ENCODE measurements at regions not wholly inside any gene's neighbourhood (a gene's known extent, or its start where the extent isn't known, plus 50 kb on each side); places are given as distances from the start of the nearest gene placed in this dataset.

DNA sequence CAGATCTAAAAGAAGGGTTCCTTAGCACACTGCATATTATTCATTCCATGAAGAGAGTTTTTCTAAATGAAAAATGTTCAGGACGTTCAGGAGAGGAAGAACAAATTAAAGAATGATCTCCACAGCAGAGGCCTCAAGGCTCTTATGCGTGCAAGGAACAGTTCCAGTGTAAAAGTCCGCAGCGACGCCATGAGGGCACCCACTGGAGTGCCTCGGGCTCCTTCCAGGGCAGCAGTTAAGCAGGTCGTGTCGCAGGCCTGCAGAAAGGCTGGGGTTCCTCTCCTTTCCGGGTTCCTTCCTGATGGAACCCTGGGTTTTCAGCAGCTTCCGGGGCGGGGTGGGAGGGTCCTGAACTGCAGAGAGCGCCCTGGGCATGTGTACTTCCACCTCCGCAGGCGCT lies 87.1 kb upstream of the SELENOP start:
- no peak for DNase-seq (ENCODE audit: extremely low read depth, insufficient read length)
- TF ChIP-seq, protein P1, sequence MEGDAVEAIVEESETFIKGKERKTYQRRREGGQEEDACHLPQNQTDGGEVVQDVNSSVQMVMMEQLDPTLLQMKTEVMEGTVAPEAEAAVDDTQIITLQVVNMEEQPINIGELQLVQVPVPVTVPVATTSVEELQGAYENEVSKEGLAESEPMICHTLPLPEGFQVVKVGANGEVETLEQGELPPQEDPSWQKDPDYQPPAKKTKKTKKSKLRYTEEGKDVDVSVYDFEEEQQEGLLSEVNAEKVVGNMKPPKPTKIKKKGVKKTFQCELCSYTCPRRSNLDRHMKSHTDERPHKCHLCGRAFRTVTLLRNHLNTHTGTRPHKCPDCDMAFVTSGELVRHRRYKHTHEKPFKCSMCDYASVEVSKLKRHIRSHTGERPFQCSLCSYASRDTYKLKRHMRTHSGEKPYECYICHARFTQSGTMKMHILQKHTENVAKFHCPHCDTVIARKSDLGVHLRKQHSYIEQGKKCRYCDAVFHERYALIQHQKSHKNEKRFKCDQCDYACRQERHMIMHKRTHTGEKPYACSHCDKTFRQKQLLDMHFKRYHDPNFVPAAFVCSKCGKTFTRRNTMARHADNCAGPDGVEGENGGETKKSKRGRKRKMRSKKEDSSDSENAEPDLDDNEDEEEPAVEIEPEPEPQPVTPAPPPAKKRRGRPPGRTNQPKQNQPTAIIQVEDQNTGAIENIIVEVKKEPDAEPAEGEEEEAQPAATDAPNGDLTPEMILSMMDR (IDR thresholded peaks at IDR 0.05; ENCODE audit: insufficient read depth, low read length, poor library complexity, severe bottlenecking) = no peak
- Histone ChIP-seq H3K27me3 (replicated peaks; ENCODE audit: control insufficient read depth, insufficient read depth, low read length) (no peaks in the 10 kb centered on the region; the same call in 1 of the 2 replicates), H3K36me3 (ENCODE audit: control insufficient read depth, insufficient read depth, low read length) (no peaks in the 10 kb centered on the region), H3K4me3 (replicated peaks; ENCODE audit: low read depth, low read length) (no peak overlapping the region)

DNA sequence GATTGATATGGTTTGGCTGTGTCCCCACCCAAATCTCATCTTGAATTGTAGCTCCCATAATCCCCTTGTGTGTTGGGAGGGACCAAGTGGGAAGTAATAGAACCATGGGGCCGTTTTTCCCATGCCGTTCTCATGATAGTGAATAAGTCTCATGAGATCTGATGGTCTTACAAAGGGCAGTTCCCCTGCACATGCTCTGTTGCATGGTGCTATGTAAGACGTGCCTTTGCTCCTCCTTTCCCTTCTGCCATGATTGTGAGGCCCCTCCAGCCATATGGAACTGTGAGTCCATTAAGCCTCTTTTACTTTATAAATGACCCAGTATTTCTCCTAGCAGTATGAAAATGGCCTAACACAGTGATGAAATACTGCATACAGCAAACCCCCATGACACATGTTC lies 84.8 kb upstream of the SELENOP start:
- H3K27me3 ChIP-seq (replicated peaks; ENCODE audit: control insufficient read depth, insufficient read depth, low read length) = no peaks in the 10 kb centered on the region; the same call in 1 of the 2 replicates
- no peak overlapping the region for H3K4me3 ChIP-seq (replicated peaks; ENCODE audit: low read depth, low read length)
- TF ChIP-seq, protein P1 (IDR thresholded peaks at IDR 0.05; ENCODE audit: insufficient read depth, low read length, poor library complexity, severe bottlenecking) = no peak
- no peaks in the 10 kb centered on the region for H3K36me3 ChIP-seq (ENCODE audit: control insufficient read depth, insufficient read depth, low read length)
- DNase-seq (ENCODE audit: extremely low read depth, insufficient read length) = no peak

DNA sequence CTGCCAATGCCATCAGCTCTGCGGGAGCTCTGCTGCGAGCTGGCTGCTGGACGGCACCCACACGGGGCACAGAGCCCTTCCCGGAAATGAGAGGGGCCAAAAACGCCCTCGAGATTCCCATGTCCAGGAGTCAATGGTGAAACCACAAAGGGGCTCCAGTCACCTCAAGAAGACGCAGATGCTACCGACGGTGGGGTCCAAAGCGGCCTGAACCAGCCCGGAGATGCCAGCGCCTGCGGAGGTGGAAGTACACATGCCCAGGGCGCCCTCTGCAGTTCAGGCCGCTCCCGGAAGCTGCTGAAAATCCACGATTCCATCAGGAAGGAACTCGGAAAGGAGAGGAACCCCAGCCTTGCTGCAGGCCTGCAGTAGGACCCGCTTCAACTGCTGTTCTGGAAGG lies 82.4 kb upstream of the SELENOP start:
- H3K4me3 ChIP-seq (replicated peaks; ENCODE audit: low read depth, low read length) = no peak overlapping the region
- H3K36me3 ChIP-seq (ENCODE audit: control insufficient read depth, insufficient read depth, low read length) = no peaks in the 10 kb centered on the region
- no peak for DNase-seq (ENCODE audit: extremely low read depth, insufficient read length)
- H3K27me3 ChIP-seq (replicated peaks; ENCODE audit: control insufficient read depth, insufficient read depth, low read length) = no peaks in the 10 kb centered on the region; the same call in 1 of the 2 replicates
- TF ChIP-seq, protein P1 (IDR thresholded peaks at IDR 0.05; ENCODE audit: insufficient read depth, low read length, poor library complexity, severe bottlenecking) = peak; percentile 29

DNA sequence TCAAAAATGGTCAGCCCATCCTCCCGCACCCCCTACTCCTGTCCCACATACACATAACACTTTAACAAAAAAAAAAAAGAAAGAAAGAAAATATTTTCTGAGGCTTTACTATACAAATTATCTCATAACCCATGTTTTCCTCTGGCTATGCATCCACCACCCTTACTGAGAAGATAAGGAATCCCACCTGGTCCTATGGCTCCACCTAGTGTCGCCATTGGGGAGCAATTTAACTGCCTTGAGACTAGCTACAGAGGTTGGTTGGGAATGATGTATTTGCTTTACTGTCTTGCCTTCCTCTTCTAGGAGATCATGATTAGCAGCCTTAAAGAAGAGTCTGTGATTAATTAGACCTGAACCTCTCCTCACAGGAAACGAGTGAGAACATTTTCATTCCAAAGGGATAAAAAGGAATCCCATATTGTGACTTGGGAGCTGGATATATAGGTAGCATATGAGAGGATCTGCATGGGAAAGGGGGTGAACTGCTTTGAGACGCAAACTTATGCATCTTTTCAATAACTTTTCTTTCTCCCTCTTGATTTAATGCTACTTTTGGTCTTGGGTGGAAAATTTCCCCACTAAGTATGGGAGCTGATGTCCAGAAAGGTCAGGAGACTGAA lies 77.7 kb upstream of the SELENOP start:
- H3K36me3 ChIP-seq (ENCODE audit: control insufficient read depth, insufficient read depth, low read length) = no peaks in the 10 kb centered on the region
- TF ChIP-seq, protein P1 (IDR thresholded peaks at IDR 0.05; ENCODE audit: insufficient read depth, low read length, poor library complexity, severe bottlenecking) = peak; percentile 86
- DNase-seq (ENCODE audit: extremely low read depth, insufficient read length) = no peak
- H3K4me3 ChIP-seq (replicated peaks; ENCODE audit: low read depth, low read length) = no peak overlapping the region
- H3K27me3 ChIP-seq (replicated peaks; ENCODE audit: control insufficient read depth, insufficient read depth, low read length) = no peaks in the 10 kb centered on the region

DNA sequence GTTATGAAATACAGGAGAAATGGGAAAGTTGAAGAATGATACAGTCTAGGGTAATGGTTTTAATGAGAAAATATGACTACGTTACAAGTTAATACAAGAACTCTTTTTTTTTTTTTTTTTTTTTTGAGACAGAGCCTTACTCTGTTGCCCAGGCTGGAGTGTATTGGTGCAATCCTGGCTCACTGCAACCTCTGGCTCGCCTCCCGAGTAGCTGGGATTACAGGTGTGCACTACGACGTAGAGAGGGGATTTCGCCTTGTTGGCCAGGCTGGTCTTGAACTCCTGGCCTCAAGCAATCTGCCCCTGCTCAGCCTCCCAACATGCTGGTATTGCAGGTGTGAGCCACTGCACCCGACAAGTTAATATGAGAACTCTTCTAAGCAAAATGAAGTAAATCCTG lies 77.1 kb upstream of the SELENOP start:
- Histone ChIP-seq H3K4me3 (replicated peaks; ENCODE audit: low read depth, low read length) (no peak overlapping the region), H3K36me3 (ENCODE audit: control insufficient read depth, insufficient read depth, low read length) (no peaks in the 10 kb centered on the region), H3K27me3 (replicated peaks; ENCODE audit: control insufficient read depth, insufficient read depth, low read length) (no peaks in the 10 kb centered on the region)
- TF ChIP-seq, protein P1 (IDR thresholded peaks at IDR 0.05; ENCODE audit: insufficient read depth, low read length, poor library complexity, severe bottlenecking) = no peak
- no peak for DNase-seq (ENCODE audit: extremely low read depth, insufficient read length)

DNA sequence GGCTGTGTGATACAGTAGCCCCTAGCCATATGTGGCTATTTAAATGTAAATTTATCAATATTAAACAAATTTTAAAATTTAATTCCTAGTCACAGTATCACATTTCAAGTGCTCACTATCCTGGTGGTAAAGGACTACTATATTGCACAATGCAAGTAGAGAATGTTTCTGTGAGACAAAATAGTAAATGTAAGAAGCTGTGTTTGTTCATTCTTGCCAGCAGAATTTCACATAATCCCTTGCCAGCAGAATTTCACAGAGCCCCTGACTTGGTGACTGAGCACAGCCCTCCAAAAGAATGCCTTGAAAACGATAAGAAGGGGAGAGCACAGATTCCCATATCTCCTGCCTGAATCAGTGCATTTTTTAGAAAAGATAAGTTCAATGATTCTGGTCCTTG lies 75.9 kb upstream of the SELENOP start:
- TF ChIP-seq, protein P1 (IDR thresholded peaks at IDR 0.05; ENCODE audit: insufficient read depth, low read length, poor library complexity, severe bottlenecking) = no peak
- no peak for DNase-seq (ENCODE audit: extremely low read depth, insufficient read length)
- H3K27me3 ChIP-seq (replicated peaks; ENCODE audit: control insufficient read depth, insufficient read depth, low read length) = no peaks in the 10 kb centered on the region

More for the DNA sequence above, 75.9 kb upstream of the SELENOP start:
- Histone ChIP-seq H3K36me3 (ENCODE audit: control insufficient read depth, insufficient read depth, low read length) (no peaks in the 10 kb centered on the region), H3K4me3 (replicated peaks; ENCODE audit: low read depth, low read length) (no peak overlapping the region)

All from GM06990 (cell line).